IPS DF 6.9 (cell line): ENCODE measurements at regions not wholly inside any gene's neighbourhood (a gene's known extent, or its start where the extent isn't known, plus 50 kb on each side); places are given as distances from the start of the nearest gene placed in this dataset.

ENCODE experiments used
- DNase-seq: peaks from one replicate; pipeline ENCODE4 v3.0.0-alpha.2; 2013; ENCODE audit warnings: low read depth, low spot score
- H3K27ac ChIP-seq: one replicate; pipeline ENCODE4 v1.5.1; 2013; ENCODE audit warnings: low read length, control low read depth
- H3K27me3 ChIP-seq: 2 replicates; pipeline ENCODE4 v1.6.1; 2013; ENCODE audit warnings: mild to moderate bottlenecking, low read length; ENCODE audit not compliant: control insufficient read depth, insufficient read depth
- H3K36me3 ChIP-seq: 2 replicates; pipeline ENCODE4 v1.6.1; 2013; ENCODE audit warnings: low read length; ENCODE audit not compliant: control insufficient read depth, insufficient read depth
- H3K4me1 ChIP-seq: 2 replicates; pipeline ENCODE4 v1.6.1; 2013; ENCODE audit warnings: low read length; ENCODE audit not compliant: control insufficient read depth, insufficient read depth
- H3K4me3 ChIP-seq: 2 replicates; pipeline ENCODE4 v1.5.1; 2013; ENCODE audit warnings: mild to moderate bottlenecking, low read length
- H3K9me3 ChIP-seq: 2 replicates; pipeline ENCODE4 v1.6.1; 2013; ENCODE audit warnings: low read length, inconsistent platforms; ENCODE audit not compliant: control insufficient read depth, insufficient read depth
- WGBS: extraction: QIAGEN DNeasy Blood & Tissue Kit; methylation state at CpG from one replicate; pipeline ENCODE4 v1.1.7; 2013; ENCODE audit warnings: mixed read lengths, missing lambda C conversion rate; ENCODE audit not compliant: insufficient read length, insufficient coverage; 5-methylcytosine and 5-hydroxymethylcytosine counted together

GRCh38 chr3:144041960-144042556 is 70.4 kb downstream of the DIPK2A start:
- Histone ChIP-seq H3K27me3 (no peaks in the 10 kb centered on the region), H3K27ac (no peak overlapping the region), H3K4me3 (no peak overlapping the region), H3K9me3 (no peaks in the 10 kb centered on the region), H3K36me3 (no peaks in the 10 kb centered on the region), H3K4me1 (no peaks in the 10 kb centered on the region)
- DNase-seq, result no peak
- no CpG with 5 or more reads among the region's 1 CpG for WGBS

GRCh38 chr3:144045766-144046165 is 74.1 kb downstream of the DIPK2A start:
- Histone ChIP-seq H3K4me1 (no peaks in the 10 kb centered on the region), H3K27ac (no peak overlapping the region), H3K4me3 (no peak overlapping the region), H3K9me3 (no peaks in the 10 kb centered on the region), H3K36me3 (no peaks in the 10 kb centered on the region), H3K27me3 (no peaks in the 10 kb centered on the region)
- no CpG with 5 or more reads among the region's 1 CpG for WGBS
- no peak for DNase-seq

GRCh38 chr3:144049374-144049773 is 77.8 kb downstream of the DIPK2A start:
- H3K27me3 ChIP-seq, result no peaks in the 10 kb centered on the region
- no peaks in the 10 kb centered on the region for H3K9me3 ChIP-seq
- H3K4me1 ChIP-seq, result no peaks in the 10 kb centered on the region
- no CpG with 5 or more reads among the region's 5 CpGs for WGBS
- H3K27ac ChIP-seq, result no peak overlapping the region
- H3K4me3 ChIP-seq, result no peak overlapping the region
- no peaks in the 10 kb centered on the region for H3K36me3 ChIP-seq
- DNase-seq, result no peak

- H3K27ac ChIP-seq, result no peak overlapping the region
These were observed 79.6 kb downstream of the DIPK2A start for GRCh38 chr3:144051211-144051610.

GRCh38 chr3:144052275-144052674 is 80.7 kb downstream of the DIPK2A start:
- Histone ChIP-seq H3K4me3 (no peak overlapping the region), H3K27me3 (no peaks in the 10 kb centered on the region), H3K4me1 (no peaks in the 10 kb centered on the region), H3K9me3 (no peaks in the 10 kb centered on the region), H3K36me3 (no peaks in the 10 kb centered on the region), H3K27ac (no peak overlapping the region)
- DNase-seq, result no peak

More at GRCh38 chr3:144051211-144051610, 79.6 kb downstream of the DIPK2A start:
- no peaks in the 10 kb centered on the region for H3K27me3 ChIP-seq
- no peaks in the 10 kb centered on the region for H3K4me1 ChIP-seq
- DNase-seq, result no peak
- no peaks in the 10 kb centered on the region for H3K36me3 ChIP-seq
- H3K4me3 ChIP-seq, result no peak overlapping the region
- H3K9me3 ChIP-seq, result no peaks in the 10 kb centered on the region

- H3K27me3 ChIP-seq, result no peaks in the 10 kb centered on the region
- no peak for DNase-seq
- no peaks in the 10 kb centered on the region for H3K36me3 ChIP-seq
- no peak overlapping the region for H3K4me3 ChIP-seq
- 100% methylated on average over 1 of the region's 1 CpG for WGBS
- no peaks in the 10 kb centered on the region for H3K9me3 ChIP-seq
- no peaks in the 10 kb centered on the region for H3K4me1 ChIP-seq
- H3K27ac ChIP-seq, result no peak overlapping the region
These were observed 81.5 kb downstream of the DIPK2A start for GRCh38 chr3:144053121-144053520.

GRCh38 chr3:144054766-144055165 is 83.1 kb downstream of the DIPK2A start:
- no peaks in the 10 kb centered on the region for H3K27me3 ChIP-seq
- H3K4me3 ChIP-seq, result no peak overlapping the region
- no peak for DNase-seq

GRCh38 chr3:144055604-144056003 is 84.0 kb downstream of the DIPK2A start:
- H3K27ac ChIP-seq, result no peak overlapping the region
- H3K27me3 ChIP-seq, result no peaks in the 10 kb centered on the region
- H3K36me3 ChIP-seq, result no peaks in the 10 kb centered on the region
- no peak overlapping the region for H3K4me3 ChIP-seq
- DNase-seq, result no peak
- WGBS, result no CpG with 5 or more reads among the region's 1 CpG
- no peaks in the 10 kb centered on the region for H3K4me1 ChIP-seq
- no peaks in the 10 kb centered on the region for H3K9me3 ChIP-seq

More at GRCh38 chr3:144054766-144055165, 83.1 kb downstream of the DIPK2A start:
- no peaks in the 10 kb centered on the region for H3K4me1 ChIP-seq
- no peaks in the 10 kb centered on the region for H3K36me3 ChIP-seq
- H3K27ac ChIP-seq, result no peak overlapping the region
- H3K9me3 ChIP-seq, result no peaks in the 10 kb centered on the region

- Histone ChIP-seq H3K36me3 (no peaks in the 10 kb centered on the region), H3K27ac (no peak overlapping the region), H3K4me1 (no peaks in the 10 kb centered on the region), H3K27me3 (no peaks in the 10 kb centered on the region), H3K9me3 (no peaks in the 10 kb centered on the region), H3K4me3 (no peak overlapping the region)
- DNase-seq, result no peak
- no CpG with 5 or more reads among the region's 6 CpGs for WGBS
These were observed 87.1 kb downstream of the DIPK2A start for GRCh38 chr3:144058713-144059112.

- Histone ChIP-seq H3K27ac (no peak overlapping the region), H3K36me3 (no peaks in the 10 kb centered on the region), H3K4me3 (no peak overlapping the region), H3K9me3 (no peaks in the 10 kb centered on the region), H3K27me3 (no peaks in the 10 kb centered on the region), H3K4me1 (no peaks in the 10 kb centered on the region)
- no peak for DNase-seq
- WGBS, result no CpG with 5 or more reads among the region's 1 CpG
These were observed 87.9 kb downstream of the DIPK2A start for GRCh38 chr3:144059481-144059880.

GRCh38 chr3:144060881-144061280 is 89.3 kb downstream of the DIPK2A start:
- no peaks in the 10 kb centered on the region for H3K27me3 ChIP-seq
- no peak for DNase-seq
- H3K4me3 ChIP-seq, result no peak overlapping the region
- WGBS, result no CpG with 5 or more reads among the region's 11 CpGs
- no peaks in the 10 kb centered on the region for H3K9me3 ChIP-seq
- no peak overlapping the region for H3K27ac ChIP-seq
- H3K4me1 ChIP-seq, result no peaks in the 10 kb centered on the region
- H3K36me3 ChIP-seq, result no peaks in the 10 kb centered on the region
